Neural crest cell (in vitro differentiated cells): ENCODE measurements at regions not wholly inside any gene's neighbourhood (a gene's known extent, or its start where the extent isn't known, plus 50 kb on each side); places are given as distances from the start of the nearest gene placed in this dataset.

Experiments used
- DNase-seq: peaks from one replicate; pipeline ENCODE4 v3.0.0; 2021; ENCODE audit warnings: low read depth, mixed read lengths, low spot score
- H3K27ac Mint-ChIP-seq: one replicate; pipeline ENCODE4 v1.8.0; 2021; ENCODE audit warnings: mild to moderate bottlenecking, mixed read lengths; ENCODE audit not compliant: unreplicated experiment
- H3K27me3 Mint-ChIP-seq: 2 replicates; pipeline ENCODE4 v1.8.0; 2021; ENCODE audit warnings: low read depth, mild to moderate bottlenecking, mixed read lengths
- H3K36me3 Mint-ChIP-seq: 2 replicates; pipeline ENCODE4 v1.8.0; 2021; ENCODE audit warnings: low read depth, mild to moderate bottlenecking, mixed read lengths
- H3K4me1 Mint-ChIP-seq: 2 replicates; pipeline ENCODE4 v1.8.0; 2021; ENCODE audit warnings: mixed read lengths
- H3K4me3 Mint-ChIP-seq: one replicate; pipeline ENCODE4 v1.8.0; 2021; ENCODE audit warnings: mild to moderate bottlenecking, mixed read lengths
- H3K9me3 Mint-ChIP-seq: 2 replicates; pipeline ENCODE4 v1.8.0; 2021; ENCODE audit warnings: mixed read lengths
- TF ChIP-seq, protein P1 (sequence below): fragments of 200-600 bp; sonication (generic); conservative IDR thresholded peaks from 2 replicates; pipeline ENCODE4 v1.5.0; 2021; ENCODE audit warnings: antibody characterized with exemption, mild to moderate bottlenecking

GRCh38 chr1:29460041-29460610, 223.8 kb downstream of the PTPRU start:
- H3K4me1 Mint-ChIP-seq = peaks cover 4% of the 10 kb centered on the region
- peaks cover 4% of the 10 kb centered on the region for H3K27me3 Mint-ChIP-seq
- no peak overlapping the region for H3K27ac Mint-ChIP-seq
- DNase-seq = no peak
- H3K36me3 Mint-ChIP-seq = peaks cover under 1% of the 10 kb centered on the region
- peaks cover 3% of the 10 kb centered on the region for H3K9me3 Mint-ChIP-seq
- no peak overlapping the region for H3K4me3 Mint-ChIP-seq
- TF ChIP-seq, protein P1, sequence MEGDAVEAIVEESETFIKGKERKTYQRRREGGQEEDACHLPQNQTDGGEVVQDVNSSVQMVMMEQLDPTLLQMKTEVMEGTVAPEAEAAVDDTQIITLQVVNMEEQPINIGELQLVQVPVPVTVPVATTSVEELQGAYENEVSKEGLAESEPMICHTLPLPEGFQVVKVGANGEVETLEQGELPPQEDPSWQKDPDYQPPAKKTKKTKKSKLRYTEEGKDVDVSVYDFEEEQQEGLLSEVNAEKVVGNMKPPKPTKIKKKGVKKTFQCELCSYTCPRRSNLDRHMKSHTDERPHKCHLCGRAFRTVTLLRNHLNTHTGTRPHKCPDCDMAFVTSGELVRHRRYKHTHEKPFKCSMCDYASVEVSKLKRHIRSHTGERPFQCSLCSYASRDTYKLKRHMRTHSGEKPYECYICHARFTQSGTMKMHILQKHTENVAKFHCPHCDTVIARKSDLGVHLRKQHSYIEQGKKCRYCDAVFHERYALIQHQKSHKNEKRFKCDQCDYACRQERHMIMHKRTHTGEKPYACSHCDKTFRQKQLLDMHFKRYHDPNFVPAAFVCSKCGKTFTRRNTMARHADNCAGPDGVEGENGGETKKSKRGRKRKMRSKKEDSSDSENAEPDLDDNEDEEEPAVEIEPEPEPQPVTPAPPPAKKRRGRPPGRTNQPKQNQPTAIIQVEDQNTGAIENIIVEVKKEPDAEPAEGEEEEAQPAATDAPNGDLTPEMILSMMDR = no peak

DNA sequence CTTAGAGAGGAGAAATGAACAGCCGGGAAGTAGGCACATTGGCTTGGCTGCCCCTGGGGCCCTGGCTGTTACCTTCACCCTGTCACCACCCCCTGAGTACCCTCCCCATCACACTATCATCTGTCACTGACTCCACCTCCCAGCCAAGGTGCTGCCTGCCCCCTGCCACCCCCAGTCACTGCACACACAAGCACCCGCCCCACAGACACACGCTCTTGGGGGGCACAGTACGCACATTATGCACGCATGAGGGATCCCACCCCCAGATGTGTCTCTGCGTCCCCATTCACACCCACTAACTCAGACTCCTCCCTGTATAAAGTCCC, 223.3 kb downstream of the PTPRU start:
- TF ChIP-seq, protein P1 = no peak
- no peak overlapping the region for H3K27ac Mint-ChIP-seq
- H3K36me3 Mint-ChIP-seq = no peaks in the 10 kb centered on the region
- no peak overlapping the region for H3K4me3 Mint-ChIP-seq
- no peak for DNase-seq
- H3K4me1 Mint-ChIP-seq = peaks cover 4% of the 10 kb centered on the region
- peaks cover 4% of the 10 kb centered on the region for H3K27me3 Mint-ChIP-seq
- peaks cover 2% of the 10 kb centered on the region for H3K9me3 Mint-ChIP-seq

- H3K27ac Mint-ChIP-seq = no peak overlapping the region
- peaks cover 2% of the 10 kb centered on the region for H3K9me3 Mint-ChIP-seq
- H3K36me3 Mint-ChIP-seq = no peaks in the 10 kb centered on the region
- H3K4me3 Mint-ChIP-seq = no peak overlapping the region
- DNase-seq = no peak
- TF ChIP-seq, protein P1 = no peak
- peaks cover 4% of the 10 kb centered on the region for H3K27me3 Mint-ChIP-seq
- H3K4me1 Mint-ChIP-seq = peaks cover 4% of the 10 kb centered on the region
These were observed 222.7 kb downstream of the PTPRU start for GRCh38 chr1:29458737-29459619.

DNA sequence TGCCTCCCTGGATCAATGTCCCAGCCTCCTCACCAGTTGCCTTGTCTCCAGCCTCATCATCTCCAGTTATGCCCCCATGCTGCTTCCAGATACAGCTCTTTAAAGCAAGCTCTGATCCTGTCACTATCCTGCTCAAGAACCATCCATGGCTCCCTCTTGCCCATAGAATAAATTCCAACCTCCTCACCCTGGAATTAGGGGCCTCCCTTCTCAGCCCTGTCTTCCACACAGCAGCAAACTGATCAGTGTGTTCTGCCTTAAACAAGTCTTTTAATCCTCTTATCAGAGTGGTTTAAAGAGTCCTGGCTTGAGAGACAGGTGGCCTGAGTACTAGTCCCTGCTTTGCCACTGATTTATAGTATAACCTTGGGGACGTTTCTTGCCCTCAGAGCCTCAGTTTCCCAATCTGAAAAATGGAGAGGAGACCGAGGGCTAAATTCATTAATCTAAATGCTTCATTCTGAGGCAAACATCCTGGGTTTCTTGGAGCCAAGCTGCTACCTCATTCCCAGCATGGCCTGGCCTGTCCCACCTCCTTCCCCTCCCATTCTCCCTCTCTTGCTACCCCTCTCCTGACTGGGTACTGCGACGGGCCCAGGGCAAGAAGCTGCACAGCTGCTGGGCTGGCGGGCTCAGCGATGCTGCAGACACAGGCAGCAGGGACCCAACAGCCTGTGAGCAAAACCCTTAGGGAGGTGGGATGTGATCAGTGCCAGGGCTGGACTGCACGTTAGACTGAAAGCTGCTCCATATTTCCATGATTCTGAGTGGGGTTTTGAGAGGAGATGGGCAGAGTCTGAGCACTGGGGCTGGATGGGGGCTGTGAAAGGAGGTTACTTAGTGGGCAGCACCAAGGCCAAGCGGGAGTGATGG, 221.4 kb downstream of the PTPRU start:
- TF ChIP-seq, protein P1 = no peak
- Mint-ChIP-seq H3K27me3 (peaks cover 4% of the 10 kb centered on the region), H3K9me3 (peaks cover 2% of the 10 kb centered on the region), H3K36me3 (no peaks in the 10 kb centered on the region), H3K4me3 (no peak overlapping the region), H3K27ac (no peak overlapping the region), H3K4me1 (peaks cover 9% of the 10 kb centered on the region)
- no peak for DNase-seq

- Mint-ChIP-seq H3K9me3 (peaks cover 2% of the 10 kb centered on the region), H3K27ac (peak overlapping the region; percentile 77), H3K4me3 (no peak overlapping the region), H3K27me3 (peaks cover 4% of the 10 kb centered on the region), H3K36me3 (no peaks in the 10 kb centered on the region), H3K4me1 (peaks cover 9% of the 10 kb centered on the region)
- DNase-seq = no peak
- TF ChIP-seq, protein P1 = no peak
These were observed 220.5 kb downstream of the PTPRU start for GRCh38 chr1:29456685-29457435.
